PC-9 (cell line): ENCODE measurements at regions not wholly inside any gene's neighbourhood (a gene's known extent, or its start where the extent isn't known, plus 50 kb on each side); places are given as distances from the start of the nearest gene placed in this dataset.

Experiments used
- EZH2 ChIP-seq: fragments of 200-600 bp; sonication (generic); IDR thresholded peaks from 2 replicates; pipeline ENCODE4 v1.8.0; 2017; ENCODE audit warnings: antibody characterized with exemption, low read depth
- TF ChIP-seq, protein P1 (sequence below): fragments of 200-600 bp; sonication (generic); conservative IDR thresholded peaks from 2 replicates; pipeline ENCODE4 v1.6.1; 2017; ENCODE audit warnings: mixed run types, antibody characterized with exemption, mild to moderate bottlenecking, moderate library complexity

DNA sequence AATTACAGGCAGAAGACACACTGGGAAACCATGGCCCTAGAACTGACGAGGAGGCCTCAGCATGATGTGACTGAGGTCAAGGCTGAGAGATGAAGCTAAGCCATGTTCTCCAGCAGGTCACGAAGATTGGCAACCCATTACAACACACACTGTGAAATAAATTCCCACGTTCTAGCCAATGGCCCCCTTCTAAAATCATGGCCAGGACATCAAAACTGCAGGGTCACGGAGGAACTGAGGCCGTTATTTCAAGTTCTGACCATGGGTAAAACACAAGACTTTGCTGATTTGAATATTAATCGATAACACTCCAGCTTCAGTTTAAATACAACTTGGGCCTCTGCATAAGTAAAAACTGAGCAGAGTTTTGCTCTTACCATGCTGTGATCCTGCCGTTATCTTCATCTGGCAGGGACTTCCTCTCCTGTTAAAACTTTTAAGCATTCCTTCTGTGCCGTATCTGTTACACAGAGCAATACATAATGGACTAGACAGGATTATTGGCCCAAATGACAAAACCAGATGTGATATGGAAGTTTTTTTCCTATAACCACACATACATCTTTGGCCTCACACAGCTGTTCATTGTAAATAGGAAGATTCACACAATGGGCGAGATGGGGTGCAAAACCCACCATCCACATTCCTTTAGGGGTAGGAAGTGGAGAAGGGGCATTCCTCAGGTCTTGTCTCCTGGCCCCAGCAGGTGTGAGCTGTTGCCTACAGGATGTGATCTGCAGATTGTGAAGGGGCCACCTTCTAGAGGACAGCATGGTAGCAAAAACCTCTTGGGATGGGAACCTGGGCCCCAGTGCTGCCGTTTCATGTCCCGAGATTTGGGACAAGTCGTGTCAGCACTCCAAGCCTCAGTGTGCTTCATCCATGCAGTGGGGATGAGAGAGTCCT lies 207.4 kb downstream of the OPA1 start:
- TF ChIP-seq, protein P1, sequence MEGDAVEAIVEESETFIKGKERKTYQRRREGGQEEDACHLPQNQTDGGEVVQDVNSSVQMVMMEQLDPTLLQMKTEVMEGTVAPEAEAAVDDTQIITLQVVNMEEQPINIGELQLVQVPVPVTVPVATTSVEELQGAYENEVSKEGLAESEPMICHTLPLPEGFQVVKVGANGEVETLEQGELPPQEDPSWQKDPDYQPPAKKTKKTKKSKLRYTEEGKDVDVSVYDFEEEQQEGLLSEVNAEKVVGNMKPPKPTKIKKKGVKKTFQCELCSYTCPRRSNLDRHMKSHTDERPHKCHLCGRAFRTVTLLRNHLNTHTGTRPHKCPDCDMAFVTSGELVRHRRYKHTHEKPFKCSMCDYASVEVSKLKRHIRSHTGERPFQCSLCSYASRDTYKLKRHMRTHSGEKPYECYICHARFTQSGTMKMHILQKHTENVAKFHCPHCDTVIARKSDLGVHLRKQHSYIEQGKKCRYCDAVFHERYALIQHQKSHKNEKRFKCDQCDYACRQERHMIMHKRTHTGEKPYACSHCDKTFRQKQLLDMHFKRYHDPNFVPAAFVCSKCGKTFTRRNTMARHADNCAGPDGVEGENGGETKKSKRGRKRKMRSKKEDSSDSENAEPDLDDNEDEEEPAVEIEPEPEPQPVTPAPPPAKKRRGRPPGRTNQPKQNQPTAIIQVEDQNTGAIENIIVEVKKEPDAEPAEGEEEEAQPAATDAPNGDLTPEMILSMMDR = no peak
- TF ChIP-seq EZH2 = no peak
